ENCODE measurements at regions not wholly inside any gene's neighbourhood (a gene's known extent, or its start where the extent isn't known, plus 50 kb on each side); places are given as distances from the start of the nearest gene placed in this dataset.

DNA sequence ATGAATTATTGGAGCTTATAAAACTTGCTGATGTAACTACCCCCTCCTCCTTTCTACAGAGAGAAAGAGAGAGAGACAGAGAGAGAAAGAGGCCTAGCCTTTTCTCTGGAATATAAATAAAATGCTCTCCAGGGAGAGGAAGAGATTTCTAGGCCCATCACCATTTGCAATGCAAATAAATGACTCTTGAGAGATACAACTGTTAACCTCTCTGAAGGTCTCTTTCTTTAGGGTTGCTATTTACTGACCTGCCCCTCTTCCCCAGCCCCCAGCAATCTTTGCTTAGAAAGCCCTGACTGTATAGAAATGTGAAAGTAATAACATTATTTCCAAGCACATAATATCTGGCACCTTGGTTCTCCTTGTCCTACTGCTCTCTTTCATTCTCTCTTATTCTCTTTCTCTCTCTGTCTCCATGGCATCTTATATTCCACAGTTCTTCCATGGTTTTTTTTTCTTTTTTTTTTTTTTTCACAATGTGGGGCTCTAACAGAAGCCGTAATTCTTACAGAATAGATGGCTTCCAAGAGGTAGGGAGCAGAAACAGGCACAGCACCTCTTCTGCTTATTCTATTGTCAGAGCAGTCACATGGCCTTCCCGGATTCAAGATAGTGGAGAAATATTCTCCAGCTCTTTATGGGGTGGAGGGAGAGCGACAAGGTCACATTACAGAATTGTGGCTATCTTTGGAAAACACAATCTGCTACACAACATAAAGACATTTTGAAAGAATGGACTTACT is 1087.9 kb upstream of the NUDT12 start:
- TF ChIP-seq, protein P1, sequence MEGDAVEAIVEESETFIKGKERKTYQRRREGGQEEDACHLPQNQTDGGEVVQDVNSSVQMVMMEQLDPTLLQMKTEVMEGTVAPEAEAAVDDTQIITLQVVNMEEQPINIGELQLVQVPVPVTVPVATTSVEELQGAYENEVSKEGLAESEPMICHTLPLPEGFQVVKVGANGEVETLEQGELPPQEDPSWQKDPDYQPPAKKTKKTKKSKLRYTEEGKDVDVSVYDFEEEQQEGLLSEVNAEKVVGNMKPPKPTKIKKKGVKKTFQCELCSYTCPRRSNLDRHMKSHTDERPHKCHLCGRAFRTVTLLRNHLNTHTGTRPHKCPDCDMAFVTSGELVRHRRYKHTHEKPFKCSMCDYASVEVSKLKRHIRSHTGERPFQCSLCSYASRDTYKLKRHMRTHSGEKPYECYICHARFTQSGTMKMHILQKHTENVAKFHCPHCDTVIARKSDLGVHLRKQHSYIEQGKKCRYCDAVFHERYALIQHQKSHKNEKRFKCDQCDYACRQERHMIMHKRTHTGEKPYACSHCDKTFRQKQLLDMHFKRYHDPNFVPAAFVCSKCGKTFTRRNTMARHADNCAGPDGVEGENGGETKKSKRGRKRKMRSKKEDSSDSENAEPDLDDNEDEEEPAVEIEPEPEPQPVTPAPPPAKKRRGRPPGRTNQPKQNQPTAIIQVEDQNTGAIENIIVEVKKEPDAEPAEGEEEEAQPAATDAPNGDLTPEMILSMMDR (IDR thresholded peaks at IDR 0.05; ENCODE audit: low read depth, low read length, missing control alignments): no peak
- no peak overlapping the region for H3K4me3 ChIP-seq (ENCODE audit: low read depth, low read length)
- no peak for DNase-seq (ENCODE audit: low read depth)

DNA sequence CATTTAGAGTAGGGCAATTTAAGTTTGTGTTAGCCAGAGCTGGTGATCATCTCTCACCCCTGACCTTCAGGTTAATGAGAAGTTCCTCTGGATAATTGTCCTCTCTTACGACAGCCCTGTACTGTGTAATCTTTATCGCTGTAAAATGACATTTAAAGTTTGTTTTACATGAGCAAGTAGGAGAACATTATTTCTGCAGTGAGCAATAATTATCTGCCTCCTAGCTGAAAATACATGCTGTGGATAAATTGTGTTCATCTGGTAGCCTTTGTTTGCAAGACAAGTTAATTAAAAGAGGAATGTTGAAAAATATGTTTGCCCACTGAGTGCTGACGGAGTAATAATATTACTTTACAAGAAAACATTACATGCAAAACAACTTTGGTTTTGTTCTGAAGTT is 1083.8 kb upstream of the NUDT12 start:
- TF ChIP-seq, protein P1 (IDR thresholded peaks at IDR 0.05; ENCODE audit: low read depth, low read length, missing control alignments): no peak
- H3K4me3 ChIP-seq (ENCODE audit: low read depth, low read length): no peak overlapping the region
- DNase-seq (ENCODE audit: low read depth): no peak

DNA sequence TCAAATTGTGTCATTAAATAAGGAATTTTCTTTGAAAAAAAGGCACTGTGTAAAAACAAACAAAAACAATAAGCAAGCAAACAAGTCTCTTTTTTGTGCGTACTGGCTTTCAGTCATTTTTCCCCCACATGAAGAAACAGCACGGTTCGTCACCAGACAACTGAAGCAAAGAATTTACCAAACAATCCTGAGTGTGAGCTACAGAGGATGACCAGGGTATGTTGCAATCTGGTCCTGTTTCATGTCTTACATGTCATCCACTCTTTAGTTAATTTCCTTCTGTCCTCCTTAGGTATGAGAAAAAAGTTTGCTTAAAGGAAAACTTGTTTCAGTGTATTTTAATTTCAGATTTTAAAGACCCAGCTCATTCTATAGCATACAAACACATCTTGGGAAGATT is 1080.7 kb upstream of the NUDT12 start:
- TF ChIP-seq, protein P1 (IDR thresholded peaks at IDR 0.05; ENCODE audit: low read depth, low read length, missing control alignments): no peak
- no peak overlapping the region for H3K4me3 ChIP-seq (ENCODE audit: low read depth, low read length)
- no peak for DNase-seq (ENCODE audit: low read depth)

DNA sequence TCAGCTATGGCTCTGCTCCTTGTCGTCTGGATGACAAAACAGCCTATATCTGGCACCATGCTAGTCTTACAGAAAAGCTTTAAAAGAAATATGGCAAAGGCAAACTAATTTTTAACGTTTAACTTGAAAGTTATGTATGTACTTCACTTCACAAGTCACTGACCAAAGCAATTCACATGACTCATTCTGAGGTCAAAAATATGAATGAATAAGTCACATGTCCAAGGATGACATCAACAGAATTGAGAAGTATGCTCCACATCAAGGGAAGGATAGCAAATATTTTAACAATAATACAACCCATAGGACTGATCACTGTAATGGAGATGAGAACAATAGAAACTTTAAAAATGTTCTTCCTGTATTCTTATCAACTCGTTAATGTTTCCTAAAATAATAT is 1072.6 kb upstream of the NUDT12 start:
- DNase-seq (ENCODE audit: low read depth): no peak
- H3K4me3 ChIP-seq (ENCODE audit: low read depth, low read length): no peak overlapping the region
- TF ChIP-seq, protein P1 (IDR thresholded peaks at IDR 0.05; ENCODE audit: low read depth, low read length, missing control alignments): no peak

DNA sequence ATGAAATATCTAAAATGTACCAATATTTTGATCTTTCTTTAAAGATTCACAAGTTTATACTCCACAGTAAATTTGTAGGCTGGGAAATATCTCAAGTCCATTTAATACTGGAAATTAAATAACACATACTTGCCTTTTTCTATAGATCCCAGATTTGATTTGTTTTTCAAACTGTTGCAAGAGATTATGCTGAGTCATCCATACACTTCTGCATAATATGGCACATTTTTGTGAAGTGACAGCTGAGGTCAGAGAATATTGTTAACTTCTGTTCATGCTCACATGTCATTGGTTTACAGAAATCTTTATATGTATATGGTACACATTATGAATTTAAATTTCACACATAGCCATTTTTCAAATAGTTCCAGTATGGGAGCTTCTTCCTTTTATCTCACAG is 1066.3 kb upstream of the NUDT12 start:
- DNase-seq (ENCODE audit: low read depth): no peak
- H3K4me3 ChIP-seq (ENCODE audit: low read depth, low read length): no peak overlapping the region
- TF ChIP-seq, protein P1 (IDR thresholded peaks at IDR 0.05; ENCODE audit: low read depth, low read length, missing control alignments): no peak

DNA sequence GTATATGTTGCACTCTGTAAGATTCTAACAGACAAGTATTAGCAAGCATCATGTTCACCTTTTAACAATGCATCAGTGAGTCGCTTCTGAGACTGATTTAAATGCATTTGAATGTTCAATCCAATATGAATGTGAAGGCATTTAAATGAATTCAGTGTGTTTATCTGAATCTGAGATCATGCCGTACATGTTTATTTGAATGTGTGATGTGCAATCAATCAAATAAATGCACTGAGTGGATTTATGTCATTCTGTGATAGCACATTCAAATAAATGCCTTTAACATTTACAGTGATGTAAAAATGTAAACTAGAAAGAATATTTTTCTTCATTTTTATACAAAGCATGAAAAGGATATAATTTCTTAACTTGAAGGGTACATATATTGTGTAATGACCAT is 1063.5 kb upstream of the NUDT12 start:
- H3K4me3 ChIP-seq (ENCODE audit: low read depth, low read length): no peak overlapping the region
- TF ChIP-seq, protein P1 (IDR thresholded peaks at IDR 0.05; ENCODE audit: low read depth, low read length, missing control alignments): no peak
- no peak for DNase-seq (ENCODE audit: low read depth)

DNA sequence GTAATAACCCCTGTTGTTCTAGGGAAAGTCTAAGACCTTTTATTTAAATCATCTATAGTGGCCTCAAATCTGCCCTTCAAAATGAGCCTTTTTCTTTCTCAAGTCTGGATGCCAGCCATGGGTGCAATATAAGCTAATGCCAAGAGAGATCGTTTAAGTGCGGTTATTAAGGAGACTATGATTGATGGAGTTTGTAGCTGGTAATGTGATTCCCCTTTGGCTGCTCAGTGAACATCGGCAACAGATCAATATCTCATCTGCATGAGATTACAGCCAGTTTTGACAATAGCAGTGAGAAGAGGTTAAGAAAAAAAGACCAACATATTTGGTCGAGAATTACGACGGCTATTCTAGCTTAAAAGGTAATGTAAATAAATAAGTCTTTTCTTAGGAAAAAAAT is 1049.4 kb upstream of the NUDT12 start:
- H3K4me3 ChIP-seq (ENCODE audit: low read depth, low read length): no peak overlapping the region
- TF ChIP-seq, protein P1 (IDR thresholded peaks at IDR 0.05; ENCODE audit: low read depth, low read length, missing control alignments): no peak
- no peak for DNase-seq (ENCODE audit: low read depth)

Data from GM12864 (cell line).